Mammary epithelial cell (primary cell): ENCODE measurements at regions not wholly inside any gene's neighbourhood (a gene's known extent, or its start where the extent isn't known, plus 50 kb on each side); places are given as distances from the start of the nearest gene placed in this dataset.

Experiments
- EZH2 ChIP-seq: IDR thresholded peaks from 2 replicates; pipeline ENCODE4 v1.6.1; 2012; ENCODE audit warnings: low read length, inconsistent platforms, borderline replicate concordance
- TF ChIP-seq, protein P1 (sequence below), 2 donors: IDR thresholded peaks in 1 of 2; conservative IDR thresholded peaks in 1 of 2; 2 replicates each; pipeline ENCODE4 v1.5.1; 2011 to 2012; ENCODE audit warnings: inconsistent platforms in 2 of 2, low read length in 2 of 2, mild to moderate bottlenecking in 2 of 2, control low read depth in 1 of 2, low read depth in 1 of 2; ENCODE audit not compliant: insufficient read depth in 1 of 2; ENCODE audit errors: extremely low read depth in 1 of 2

DNA sequence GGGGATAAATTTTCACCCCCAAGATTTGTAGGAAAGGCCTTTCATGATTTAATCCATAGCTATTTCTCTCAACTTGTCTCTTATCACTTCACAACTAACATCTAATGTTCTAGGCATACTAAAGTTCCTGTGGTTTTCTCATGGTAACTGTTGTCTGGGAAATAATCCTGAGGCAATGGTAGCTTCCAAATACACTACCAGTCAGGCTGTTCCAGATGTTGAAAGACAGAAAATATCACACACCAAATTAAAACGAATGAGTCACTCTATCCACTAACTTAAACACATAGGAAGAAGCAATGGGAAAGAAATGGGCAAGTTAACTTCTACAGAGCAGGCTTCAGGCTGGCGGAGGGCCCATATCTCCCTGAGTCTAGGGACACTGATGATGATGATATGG is 77.7 kb upstream of the MYO16 start:
- no peak for TF ChIP-seq EZH2
- TF ChIP-seq, protein P1, sequence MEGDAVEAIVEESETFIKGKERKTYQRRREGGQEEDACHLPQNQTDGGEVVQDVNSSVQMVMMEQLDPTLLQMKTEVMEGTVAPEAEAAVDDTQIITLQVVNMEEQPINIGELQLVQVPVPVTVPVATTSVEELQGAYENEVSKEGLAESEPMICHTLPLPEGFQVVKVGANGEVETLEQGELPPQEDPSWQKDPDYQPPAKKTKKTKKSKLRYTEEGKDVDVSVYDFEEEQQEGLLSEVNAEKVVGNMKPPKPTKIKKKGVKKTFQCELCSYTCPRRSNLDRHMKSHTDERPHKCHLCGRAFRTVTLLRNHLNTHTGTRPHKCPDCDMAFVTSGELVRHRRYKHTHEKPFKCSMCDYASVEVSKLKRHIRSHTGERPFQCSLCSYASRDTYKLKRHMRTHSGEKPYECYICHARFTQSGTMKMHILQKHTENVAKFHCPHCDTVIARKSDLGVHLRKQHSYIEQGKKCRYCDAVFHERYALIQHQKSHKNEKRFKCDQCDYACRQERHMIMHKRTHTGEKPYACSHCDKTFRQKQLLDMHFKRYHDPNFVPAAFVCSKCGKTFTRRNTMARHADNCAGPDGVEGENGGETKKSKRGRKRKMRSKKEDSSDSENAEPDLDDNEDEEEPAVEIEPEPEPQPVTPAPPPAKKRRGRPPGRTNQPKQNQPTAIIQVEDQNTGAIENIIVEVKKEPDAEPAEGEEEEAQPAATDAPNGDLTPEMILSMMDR (conservative IDR thresholded peaks at IDR 0.05 in 1 of 2, IDR thresholded peaks at IDR 0.05 in 1 of 2; ENCODE audit: extremely low read depth in 1 of 2, insufficient read depth in 1 of 2, low read depth in 1 of 2, low read length in 2 of 2): no peak
